Neural crest cell (in vitro differentiated cells): ENCODE measurements at regions not wholly inside any gene's neighbourhood (a gene's known extent, or its start where the extent isn't known, plus 50 kb on each side); places are given as distances from the start of the nearest gene placed in this dataset.

Source experiments
- DNase-seq: peaks from one replicate; pipeline ENCODE4 v3.0.0; 2021; ENCODE audit warnings: low read depth, mixed read lengths, low spot score
- H3K27ac Mint-ChIP-seq: one replicate; pipeline ENCODE4 v1.8.0; 2021; ENCODE audit warnings: mild to moderate bottlenecking, mixed read lengths; ENCODE audit not compliant: unreplicated experiment
- H3K27me3 Mint-ChIP-seq: 2 replicates; pipeline ENCODE4 v1.8.0; 2021; ENCODE audit warnings: low read depth, mild to moderate bottlenecking, mixed read lengths
- H3K36me3 Mint-ChIP-seq: 2 replicates; pipeline ENCODE4 v1.8.0; 2021; ENCODE audit warnings: low read depth, mild to moderate bottlenecking, mixed read lengths
- H3K4me1 Mint-ChIP-seq: 2 replicates; pipeline ENCODE4 v1.8.0; 2021; ENCODE audit warnings: mixed read lengths
- H3K4me3 Mint-ChIP-seq: one replicate; pipeline ENCODE4 v1.8.0; 2021; ENCODE audit warnings: mild to moderate bottlenecking, mixed read lengths
- H3K9me3 Mint-ChIP-seq: 2 replicates; pipeline ENCODE4 v1.8.0; 2021; ENCODE audit warnings: mixed read lengths
- CTCF ChIP-seq: fragments of 200-600 bp; sonication (generic); conservative IDR thresholded peaks from 2 replicates; pipeline ENCODE4 v1.5.0; 2021; ENCODE audit warnings: antibody characterized with exemption, mild to moderate bottlenecking

GRCh38 chr16:16923479-16923878 lies 544.5 kb downstream of the NPIPA7 start:
- Mint-ChIP-seq H3K27me3 (peaks cover 3% of the 10 kb centered on the region), H3K36me3 (no peaks in the 10 kb centered on the region), H3K4me1 (peaks cover 28% of the 10 kb centered on the region), H3K9me3 (no peaks in the 10 kb centered on the region), H3K27ac (no peak overlapping the region), H3K4me3 (no peak overlapping the region)
- no peak for DNase-seq
- no peak for TF ChIP-seq CTCF

- no peak for TF ChIP-seq CTCF
These were observed 545.7 kb downstream of the NPIPA7 start for GRCh38 chr16:16924613-16925012.

GRCh38 chr16:16925432-16925831 lies 545.3 kb downstream of the XYLT1 start:
- H3K36me3 Mint-ChIP-seq: no peaks in the 10 kb centered on the region
- H3K4me3 Mint-ChIP-seq: no peak overlapping the region
- H3K27ac Mint-ChIP-seq: no peak overlapping the region
- peaks cover 2% of the 10 kb centered on the region for H3K27me3 Mint-ChIP-seq
- TF ChIP-seq CTCF: no peak
- DNase-seq: no peak
- no peaks in the 10 kb centered on the region for H3K9me3 Mint-ChIP-seq
- H3K4me1 Mint-ChIP-seq: peaks cover 28% of the 10 kb centered on the region

More at GRCh38 chr16:16924613-16925012, 545.7 kb downstream of the NPIPA7 start:
- Mint-ChIP-seq H3K9me3 (no peaks in the 10 kb centered on the region), H3K4me1 (peaks cover 28% of the 10 kb centered on the region), H3K27ac (no peak overlapping the region), H3K36me3 (no peaks in the 10 kb centered on the region), H3K4me3 (no peak overlapping the region), H3K27me3 (no peaks in the 10 kb centered on the region)
- DNase-seq: no peak

- H3K27ac Mint-ChIP-seq: no peak overlapping the region
- H3K27me3 Mint-ChIP-seq: peaks cover 4% of the 10 kb centered on the region
- H3K4me3 Mint-ChIP-seq: no peak overlapping the region
- peaks cover 14% of the 10 kb centered on the region for H3K4me1 Mint-ChIP-seq
- H3K9me3 Mint-ChIP-seq: no peaks in the 10 kb centered on the region
- no peaks in the 10 kb centered on the region for H3K36me3 Mint-ChIP-seq
- no peak for DNase-seq
- no peak for TF ChIP-seq CTCF
These were observed 542.1 kb downstream of the XYLT1 start for GRCh38 chr16:16928532-16929109.

- no peak for DNase-seq
- H3K9me3 Mint-ChIP-seq: no peaks in the 10 kb centered on the region
- peaks cover 4% of the 10 kb centered on the region for H3K27me3 Mint-ChIP-seq
- no peaks in the 10 kb centered on the region for H3K4me1 Mint-ChIP-seq
- H3K36me3 Mint-ChIP-seq: no peaks in the 10 kb centered on the region
- TF ChIP-seq CTCF: no peak
- no peak overlapping the region for H3K4me3 Mint-ChIP-seq
- peak overlapping the region; percentile 79 for H3K27ac Mint-ChIP-seq
These were observed 540.3 kb downstream of the XYLT1 start for GRCh38 chr16:16930309-16931000.
